K562 (cell line): ENCODE measurements at regions not wholly inside any gene's neighbourhood (a gene's known extent, or its start where the extent isn't known, plus 50 kb on each side); places are given as distances from the start of the nearest gene placed in this dataset.

ENCODE experiments used
- ATAC-seq: fragments of 200-7000 bp; cut with Tn5 transposase; 3 replicates; pipeline ENCODE4 v1.9.1; 2020; ENCODE audit warnings: moderate library complexity
- BruUV-seq: library from RNA; stranded (reverse); fragments of 400-500 nt; replicated peaks from 2 replicates; lab custom pipeline; 2021; lab: Mats Ljungman, UMichigan
- CTCF ChIA-PET: fragments of 300-600 bp; formaldehyde crosslinking; extraction: SDS; loops from one replicate; lab custom pipeline; 2021; ENCODE audit warnings: low intra/inter-chr PET ratio; lab: Yijun Ruan, JAX
- POLR2A ChIA-PET: fragments of 300-600, 350-650 bp; sonication (Branson Sonifier 250); formaldehyde crosslinking; extraction: SDS; loops from one replicate; lab custom pipeline; 2021; ENCODE audit warnings: antibody characterized with exemption, inconsistent platforms; lab: Yijun Ruan, JAX
- DNase-seq, 4 experiments: peaks; one replicate each; pipeline versions ENCODE4 v3.0.0 to v3.0.0-alpha.2; 2011 to 2018; ENCODE audit warnings: low spot score in 3 of 4, mixed read lengths in 3 of 4; ENCODE audit errors: extremely low read depth in 1 of 4
- FAIRE-seq: peaks from 2 replicates; lab custom pipeline; 2011; peaks lifted over from hg19 to GRCh38; lab: Jason Lieb, UNC
- H2AFZ ChIP-seq: 2 replicates; pipeline ENCODE4 v1.6.0; 2011; ENCODE audit warnings: low read depth, low read length, control low read depth, inconsistent platforms
- H3K27ac ChIP-seq: fragments of 200-600 bp; 3 replicates; pipeline ENCODE4 v1.8.0; 2011; ENCODE audit warnings: low read depth, mild to moderate bottlenecking, control low read depth, inconsistent platforms, low read length, moderate library complexity, mixed read lengths; ENCODE audit errors: extremely low read depth
- H3K27me3 ChIP-seq, 2 experiments: fragments of 300-600 bp in 1 of 2; 2 replicates in 1 of 2; 3 replicates in 1 of 2; pipeline versions ENCODE4 v1.6.0 to v1.8.0; 2011; ENCODE audit warnings: inconsistent platforms in 2 of 2, low read length in 2 of 2, mild to moderate bottlenecking in 1 of 2, mixed read lengths in 1 of 2, moderate library complexity in 1 of 2; ENCODE audit not compliant: control insufficient read depth in 2 of 2, insufficient read depth in 2 of 2
- H3K36me3 ChIP-seq: fragments of 300-600 bp; 3 replicates; pipeline ENCODE4 v1.8.0; 2011; ENCODE audit warnings: mild to moderate bottlenecking, low read length, inconsistent platforms; ENCODE audit not compliant: control insufficient read depth, insufficient read depth
- H3K4me1 ChIP-seq, 2 experiments: fragments of 200-600 bp in 1 of 2; replicated peaks in 1 of 2; 2 replicates in 1 of 2; 3 replicates in 1 of 2; pipeline versions ENCODE4 v1.5.1 to v1.8.0; 2011; ENCODE audit warnings: inconsistent platforms in 2 of 2, low read length in 2 of 2, mild to moderate bottlenecking in 1 of 2, mixed read lengths in 1 of 2, moderate library complexity in 1 of 2; ENCODE audit not compliant: control insufficient read depth in 2 of 2, insufficient read depth in 2 of 2
- H3K4me2 ChIP-seq: 2 replicates; pipeline ENCODE4 v1.6.1; 2011; ENCODE audit warnings: low read length, control low read depth, inconsistent platforms, mixed read lengths; ENCODE audit not compliant: insufficient read depth
- H3K4me3 ChIP-seq: fragments of 200-600 bp; sonication (generic), shearing (Covaris generic); 2 replicates; pipeline ENCODE4 v1.5.1; 2016; ENCODE audit warnings: control low read depth, inconsistent platforms
- H3K79me2 ChIP-seq: fragments of 200-600 bp; 3 replicates; pipeline ENCODE4 v1.8.0; 2011; ENCODE audit warnings: low read length, inconsistent platforms; ENCODE audit not compliant: control insufficient read depth, insufficient read depth
- H3K9ac ChIP-seq, 2 experiments: 2 replicates each; pipeline versions ENCODE4 v1.6.0 to v1.6.1; 2011; ENCODE audit warnings: low read depth in 2 of 2, low read length in 2 of 2, control low read depth in 1 of 2, inconsistent platforms in 1 of 2, mild to moderate bottlenecking in 1 of 2, mixed read lengths in 1 of 2; ENCODE audit not compliant: insufficient read depth in 1 of 2
- H3K9me1 ChIP-seq: one replicate; pipeline ENCODE4 v1.6.0; 2011; ENCODE audit warnings: inconsistent platforms, mild to moderate bottlenecking, low read length, moderate library complexity; ENCODE audit not compliant: control insufficient read depth, insufficient read depth
- H3K9me3 ChIP-seq: replicated peaks from 2 replicates; pipeline ENCODE4 v1.5.1; 2011; ENCODE audit warnings: low read depth, low read length, inconsistent platforms; ENCODE audit not compliant: control insufficient read depth, insufficient read depth
- H4K20me1 ChIP-seq: replicated peaks from 2 replicates; pipeline ENCODE4 v1.6.1; 2011; ENCODE audit warnings: low read length, inconsistent platforms, mixed read lengths; ENCODE audit not compliant: control insufficient read depth, insufficient read depth
- BRF2 ChIP-seq: IDR thresholded peaks from 3 replicates; pipeline ENCODE4 v1.6.1; 2011; ENCODE audit warnings: borderline replicate concordance, mild to moderate bottlenecking; ENCODE audit not compliant: insufficient read length, insufficient read depth
- FOXM1 ChIP-seq, 2 experiments: fragments of 450-650 bp in 1 of 2; sonication (generic) in 1 of 2; formaldehyde crosslinking in 1 of 2; IDR thresholded peaks; 2 replicates each; pipeline versions ENCODE4 v1.6.1 to v1.9.0; 2017 to 2022; ENCODE audit warnings: low read depth in 2 of 2, mild to moderate bottlenecking in 2 of 2, missing genetic modification reagents in 1 of 2, moderate library complexity in 1 of 2
- JUNB ChIP-seq: fragments of 450-650 bp; formaldehyde crosslinking; conservative IDR thresholded peaks from 2 replicates; pipeline ENCODE4 v1.4.0; 2020; ENCODE audit warnings: mild to moderate bottlenecking
- MBD2 ChIP-seq: sonication (generic); IDR thresholded peaks from 2 replicates; pipeline ENCODE4 v1.6.1; 2016; ENCODE audit warnings: low read depth, borderline replicate concordance
- MCM2 ChIP-seq: fragments of 450-650 bp; IDR thresholded peaks from 2 replicates; pipeline ENCODE4 v1.6.1; 2017; ENCODE audit warnings: low read depth, mild to moderate bottlenecking
- MTA2 ChIP-seq: fragments of 450-650 bp; IDR thresholded peaks from 2 replicates; pipeline ENCODE4 v1.6.1; 2016; ENCODE audit warnings: low read depth
- NFE2 ChIP-seq: IDR thresholded peaks from 2 replicates; pipeline ENCODE4 v1.6.1; 2014; ENCODE audit warnings: antibody characterized with exemption, low read depth
- NFIX ChIP-seq: fragments of 250-450 bp; sonication (Bioruptor Pico); IDR thresholded peaks from 2 replicates; pipeline ENCODE4 v1.4.0; 2020; ENCODE audit warnings: low read depth, mild to moderate bottlenecking, moderate library complexity
- OTX1 ChIP-seq: fragments of 450-650 bp; formaldehyde crosslinking; IDR thresholded peaks from 2 replicates; pipeline ENCODE4 v1.4.0; 2022; ENCODE audit warnings: mild to moderate bottlenecking
- PATZ1 ChIP-seq: fragments of 250-450 bp; sonication (Bioruptor Pico); IDR thresholded peaks from 2 replicates; pipeline ENCODE4 v1.5.0; 2020; ENCODE audit warnings: mild to moderate bottlenecking, borderline replicate concordance
- RAD51 ChIP-seq: fragments of 450-650 bp; IDR thresholded peaks from 2 replicates; pipeline ENCODE4 v1.7.1; 2016; ENCODE audit warnings: low read depth, mild to moderate bottlenecking, borderline replicate concordance
- RBBP5 ChIP-seq: fragments of 200-600 bp; sonication (generic); IDR thresholded peaks from 2 replicates; pipeline ENCODE4 v1.6.1; 2012; ENCODE audit warnings: borderline replicate concordance, mild to moderate bottlenecking, low read length, control low read depth, inconsistent platforms; ENCODE audit not compliant: insufficient read depth, poor library complexity, severe bottlenecking
- SMAD3 ChIP-seq: fragments of 450-650 bp; formaldehyde crosslinking; conservative IDR thresholded peaks from 2 replicates; pipeline ENCODE4 v1.4.0; 2020; ENCODE audit warnings: mild to moderate bottlenecking
- SMAD4 ChIP-seq: fragments of 250-450 bp; sonication (Bioruptor Pico); conservative IDR thresholded peaks from 2 replicates; pipeline ENCODE4 v1.8.0; 2021; ENCODE audit warnings: inconsistent platforms, mild to moderate bottlenecking, moderate library complexity
- ZBTB43 ChIP-seq: sonication (generic); formaldehyde crosslinking; IDR thresholded peaks from 2 replicates; pipeline ENCODE4 v1.8.0; 2023; ENCODE audit warnings: mild to moderate bottlenecking, missing genetic modification reagents
- ZBTB7A ChIP-seq: IDR thresholded peaks from 2 replicates; pipeline ENCODE4 v1.6.1; 2011; ENCODE audit warnings: low read depth, mild to moderate bottlenecking, low read length, moderate library complexity, borderline replicate concordance; ENCODE audit not compliant: control insufficient read depth
- ZFPM2 ChIP-seq: fragments of 250-450 bp; sonication (Bioruptor Pico); IDR thresholded peaks from 2 replicates; pipeline ENCODE4 v1.5.1; 2022; ENCODE audit warnings: mild to moderate bottlenecking
- ZKSCAN8 ChIP-seq: fragments of 200-800 bp; sonication (Bioruptor generic); IDR thresholded peaks from 2 replicates; pipeline ENCODE4 v1.6.1; 2016; ENCODE audit warnings: missing genetic modification characterization, missing compliant biosample characterization
- ZNF184 ChIP-seq: sonication (generic); formaldehyde crosslinking; IDR thresholded peaks from 2 replicates; pipeline ENCODE4 v1.5.0; 2020; ENCODE audit warnings: missing genetic modification reagents
- in situ Hi-C: fragments of 300-500 bp; cut with MboI; formaldehyde crosslinking; loops from 4 replicates; pipeline ENCODE4 v1.15.0; 2018; ENCODE audit warnings: inconsistent platforms, mixed read lengths
- intact Hi-C: fragments of 100-400 bp; cut with micrococcal nuclease; formaldehyde crosslinking; loops from 2 replicates; pipeline ENCODE4 v1.14.2; 2022

GRCh38 chr6:8785223-8785622 is 349.9 kb upstream of the SLC35B3 start (continued):
- TF ChIP-seq PATZ1 (no peak), RBBP5 (no peak), BRF2 (no peak), SMAD3 (CRISPR knock-in tag) (no peak), SMAD4 (no peak), ZBTB43 (CRISPR knock-in tag) (no peak)

- no peak for FAIRE-seq
- H2AFZ ChIP-seq = no peak overlapping the region
- no peaks in the 10 kb centered on the region for H3K79me2 ChIP-seq
- H3K9me1 ChIP-seq = no peaks in the 10 kb centered on the region
- no TSS peak for BruUV-seq
- no peaks in the 10 kb centered on the region for H4K20me1 ChIP-seq
- intact Hi-C loops = no loop called here
- in situ Hi-C loops = no loop called here
- no peaks in the 10 kb centered on the region for H3K36me3 ChIP-seq
- H3K27ac ChIP-seq = no peak overlapping the region
- H3K4me3 ChIP-seq = no peak overlapping the region
- CTCF ChIA-PET = no interaction called here
- no peak for DNase-seq
- H3K9me3 ChIP-seq = no peaks in the 10 kb centered on the region
- H3K4me1 ChIP-seq = no peaks in the 10 kb centered on the region
- POLR2A ChIA-PET = no interaction called here
- H3K4me2 ChIP-seq = no peak overlapping the region
- ATAC-seq = no peak
- no peaks in the 10 kb centered on the region for H3K27me3 ChIP-seq
- H3K9ac ChIP-seq = no peak overlapping the region
- TF ChIP-seq JUNB (CRISPR knock-in tag) = no peak
- no peak for TF ChIP-seq NFE2
- TF ChIP-seq ZBTB7A = no peak
- no peak for TF ChIP-seq NFIX (CRISPR knock-in tag)
- no peak for TF ChIP-seq RAD51
- no peak for TF ChIP-seq MTA2
- no peak for TF ChIP-seq FOXM1 (IDR thresholded peaks at IDR 0.05; ENCODE audit: low read depth)
- TF ChIP-seq FOXM1 (CRISPR knock-in tag; IDR thresholded peaks at IDR 0.05; ENCODE audit: low read depth) = no peak
- no peak for TF ChIP-seq OTX1 (CRISPR knock-in tag)
- TF ChIP-seq ZNF184 (CRISPR knock-in tag) = no peak
- no peak for TF ChIP-seq MBD2
- TF ChIP-seq ZKSCAN8 (CRISPR knock-in tag) = no peak
- no peak for TF ChIP-seq ZFPM2
- TF ChIP-seq MCM2 = no peak
Measured at GRCh38 chr6:8783191-8783590, 347.8 kb upstream of the SLC35B3 start.
